Middle frontal gyrus (tissue), 1 donor: ENCODE measurements at regions not wholly inside any gene's neighbourhood (a gene's known extent, or its start where the extent isn't known, plus 50 kb on each side); places are given as distances from the start of the nearest gene placed in this dataset.

ENCODE experiments used
- DNase-seq: peaks from one replicate; pipeline ENCODE4 v3.0.0-alpha.2; 2015; ENCODE audit warnings: low spot score; ENCODE audit errors: extremely low spot score

DNA sequence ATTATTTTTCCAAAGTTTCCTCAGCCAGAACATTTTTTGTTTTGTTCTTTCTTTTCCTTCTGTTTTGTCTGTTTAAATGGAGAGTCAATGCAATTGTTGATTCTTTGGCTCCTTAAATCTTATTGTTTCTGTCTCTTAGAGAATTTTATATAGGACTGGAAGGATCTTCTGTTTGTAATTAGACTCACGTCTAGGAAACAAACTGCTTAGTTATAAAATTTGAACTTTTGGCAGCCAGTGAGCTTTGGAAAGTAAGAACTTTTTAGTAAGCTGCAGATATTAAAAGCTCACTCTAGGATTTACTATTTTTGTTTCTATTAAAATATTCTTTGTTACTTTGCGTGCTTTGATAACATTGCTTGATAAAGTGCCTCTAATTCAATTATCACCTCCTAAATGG is 109.8 kb upstream of the HNRNPU start:
- no peak for DNase-seq

GRCh38 chr1:244971552-244972216 is 107.3 kb upstream of the HNRNPU start:
- DNase-seq, result no peak

DNA sequence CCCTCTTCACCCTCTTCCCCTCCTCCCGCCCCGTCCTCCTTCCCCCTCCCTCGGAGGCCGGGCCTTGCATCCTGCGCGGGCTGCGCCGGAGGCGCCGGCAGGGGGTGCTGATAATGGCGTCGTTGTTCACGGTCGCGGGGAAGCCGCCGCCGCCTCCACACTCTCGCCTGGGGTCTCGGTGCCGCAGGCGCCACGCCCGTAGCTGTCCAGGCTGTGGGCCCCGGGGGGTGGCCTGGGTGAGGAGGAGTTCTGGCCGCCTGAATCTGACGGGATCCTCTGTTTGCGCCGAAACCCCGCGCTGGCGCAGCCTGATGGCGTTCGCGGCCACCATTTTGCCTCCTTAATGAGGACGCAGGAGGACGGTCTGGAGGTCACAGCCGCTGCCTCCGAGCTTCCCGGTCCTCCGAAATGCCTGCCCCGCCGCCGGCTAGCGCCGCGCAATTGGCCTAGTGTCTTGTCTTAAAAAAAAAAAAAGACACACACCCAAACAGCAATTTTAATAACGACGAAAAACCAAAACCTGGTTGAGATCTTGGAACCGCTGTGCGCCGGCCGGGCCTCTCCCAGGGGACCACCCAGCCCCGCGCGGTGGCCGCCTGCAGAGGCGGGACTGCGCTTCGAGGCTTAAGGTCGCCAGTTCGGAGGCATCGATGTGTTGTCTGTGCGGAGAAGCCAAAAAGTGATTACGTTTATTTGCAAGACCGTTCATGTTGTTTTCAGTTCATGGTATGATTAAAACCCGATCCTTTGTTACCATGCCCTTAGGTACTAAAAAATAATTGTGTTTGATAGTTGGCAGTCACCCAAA is 106.6 kb upstream of the HNRNPU start:
- DNase-seq, result peak; percentile 90

GRCh38 chr1:244970236-244970743 is 105.9 kb upstream of the HNRNPU start:
- DNase-seq, result no peak

DNA sequence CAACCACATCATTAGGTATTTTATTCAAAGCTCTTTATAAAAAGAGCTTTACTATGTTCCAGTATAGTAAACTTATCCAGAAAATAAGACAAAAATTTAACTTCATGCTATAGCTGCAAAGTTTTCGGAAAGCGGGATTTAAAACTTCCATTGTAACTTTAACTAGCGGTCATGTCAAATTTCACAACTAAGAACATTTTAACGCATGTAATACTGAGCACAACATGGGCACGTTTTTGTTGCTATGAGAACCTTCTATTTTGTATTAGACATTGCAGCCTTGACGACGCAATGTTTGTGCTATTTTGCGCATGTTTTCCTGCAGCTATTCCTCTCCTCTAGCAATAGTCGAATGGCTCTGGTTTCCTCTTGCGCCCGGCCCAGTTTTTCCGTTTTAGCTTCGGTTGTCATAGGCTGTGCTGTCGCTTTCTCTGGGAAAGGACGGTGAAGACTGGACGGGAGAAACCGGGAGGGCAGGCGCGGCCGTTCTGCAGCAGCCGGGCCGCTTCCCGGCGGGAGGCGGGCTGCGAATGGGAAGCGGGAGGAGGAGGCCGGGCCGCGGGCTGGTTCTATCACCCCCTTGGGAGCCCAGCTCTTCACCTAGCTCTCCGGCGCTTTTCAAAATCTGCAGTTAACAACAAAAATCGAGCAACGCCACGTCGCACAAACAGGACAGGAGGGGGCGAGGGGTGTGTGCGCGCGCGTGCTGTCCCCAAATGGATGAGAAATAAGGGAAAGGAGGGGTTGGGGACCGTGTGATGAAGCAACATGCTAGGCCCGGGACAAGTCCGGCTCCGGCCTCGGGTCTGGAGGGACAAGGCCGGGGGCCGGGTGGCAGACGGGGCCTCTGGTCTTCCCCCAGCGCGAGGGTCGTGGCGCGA is 105.3 kb upstream of the HNRNPU start:
- DNase-seq, result peak; percentile 45

- no peak for DNase-seq
These were observed 104.5 kb upstream of the HNRNPU start for GRCh38 chr1:244968881-244969280.

DNA sequence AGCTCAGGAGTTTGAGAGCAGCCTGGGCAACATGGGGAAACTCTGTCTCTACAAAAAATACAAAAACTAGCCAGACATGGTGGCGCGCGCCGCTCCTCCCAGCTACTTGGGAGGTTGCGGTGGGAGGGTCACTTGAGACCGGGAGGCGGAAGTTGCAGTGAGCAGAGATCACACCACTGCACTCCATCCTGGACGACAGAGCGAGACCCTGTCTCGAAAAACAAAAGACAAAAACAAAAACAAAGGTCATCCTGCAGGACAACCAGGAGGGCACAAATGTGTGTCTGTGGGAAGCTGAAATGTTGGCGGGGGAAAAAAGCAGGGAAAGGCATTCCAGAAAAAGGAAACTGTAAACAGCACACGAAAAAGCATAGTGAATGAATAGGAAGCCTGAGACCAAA is 104.1 kb upstream of the HNRNPU start:
- DNase-seq, result no peak

DNA sequence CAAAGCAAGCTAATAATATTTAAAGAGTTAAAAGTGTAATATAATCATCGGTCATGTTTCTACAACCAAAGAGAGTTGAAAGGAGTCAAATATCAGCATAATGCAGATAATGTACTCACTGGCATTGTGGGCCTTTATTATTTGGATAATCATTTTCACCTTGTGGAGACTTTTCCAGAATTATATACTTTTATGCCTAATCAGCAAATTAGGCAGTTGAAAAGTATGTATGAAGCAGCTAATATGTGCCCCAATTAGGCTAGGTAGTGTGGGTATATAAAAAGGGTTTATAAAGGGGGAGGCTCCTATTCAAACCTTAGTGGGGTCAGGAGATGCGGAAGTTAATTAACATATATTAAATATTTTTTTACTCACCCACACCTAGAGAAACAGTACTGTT is 102.8 kb upstream of the HNRNPU start:
- no peak for DNase-seq

- DNase-seq, result no peak
These were observed 101.1 kb upstream of the HNRNPU start for GRCh38 chr1:244965185-244966030.

DNA sequence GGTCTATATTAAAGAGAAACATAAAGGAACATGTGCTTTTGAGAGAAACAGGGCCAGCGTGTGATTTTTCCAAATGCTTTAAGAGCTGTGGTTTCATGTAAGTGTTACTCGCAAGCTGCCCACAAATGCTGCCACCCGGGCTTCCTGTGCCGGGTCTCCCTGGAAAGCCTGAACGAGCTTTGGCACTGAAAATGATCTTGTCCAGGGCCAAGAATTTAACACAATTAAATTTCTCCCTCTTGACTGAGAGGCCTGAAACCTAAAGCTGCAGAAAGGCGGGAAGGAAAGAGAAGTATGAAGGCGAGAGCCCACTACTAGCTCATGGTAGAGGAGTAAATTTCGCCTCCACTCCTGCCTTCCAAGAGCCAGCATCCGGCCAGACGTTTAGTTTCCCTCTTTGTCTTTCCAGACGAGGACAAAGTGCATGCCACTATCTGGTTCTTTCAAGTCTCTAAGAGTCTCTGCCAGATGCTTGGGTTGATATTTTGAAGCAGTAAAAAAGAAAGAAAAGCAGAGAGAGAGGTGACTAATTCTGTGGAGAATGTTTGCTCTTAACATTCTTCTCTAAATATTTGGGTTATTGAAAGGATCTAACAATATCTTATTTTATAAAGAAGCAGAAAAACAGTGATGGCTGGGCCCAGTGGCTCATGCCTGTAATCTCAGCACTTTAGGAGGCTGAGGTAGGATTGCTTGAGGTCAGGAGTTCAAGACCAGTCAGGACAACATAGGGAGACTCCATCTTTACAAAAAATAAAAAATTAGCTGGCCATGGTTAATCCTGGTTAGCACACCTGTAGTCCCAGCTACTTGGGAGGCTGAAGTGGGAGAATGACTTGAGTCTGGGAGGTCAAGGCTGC is 100.0 kb upstream of the HNRNPU start:
- no peak for DNase-seq

DNA sequence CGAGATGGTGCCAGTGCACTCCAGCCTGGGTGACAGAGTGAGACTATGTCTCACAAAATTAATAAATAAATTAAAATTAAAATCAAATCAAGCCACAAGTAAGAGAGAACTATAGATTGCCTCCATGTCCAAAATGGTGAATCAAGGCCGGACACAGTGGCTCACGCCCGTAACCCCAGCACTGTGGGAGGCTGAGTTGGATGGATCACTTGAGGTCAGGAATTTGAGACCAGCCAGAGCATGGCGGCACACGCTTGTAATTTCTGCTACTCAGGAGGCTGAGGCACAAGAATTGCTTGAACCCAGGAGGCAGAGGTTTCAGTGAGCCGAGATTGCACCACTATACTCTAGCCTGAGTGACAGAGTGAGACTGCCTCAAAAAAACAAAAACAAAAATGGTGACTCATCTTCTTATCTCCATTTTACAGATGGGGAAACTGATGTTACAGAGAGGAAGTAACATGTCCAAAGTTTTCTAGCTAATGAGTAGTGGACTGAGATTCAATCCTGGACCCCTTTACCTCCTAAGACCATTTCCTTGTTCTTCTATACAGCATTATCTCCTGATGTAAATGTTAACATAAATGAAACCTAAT is 99.0 kb upstream of the HNRNPU start:
- no peak for DNase-seq

DNA sequence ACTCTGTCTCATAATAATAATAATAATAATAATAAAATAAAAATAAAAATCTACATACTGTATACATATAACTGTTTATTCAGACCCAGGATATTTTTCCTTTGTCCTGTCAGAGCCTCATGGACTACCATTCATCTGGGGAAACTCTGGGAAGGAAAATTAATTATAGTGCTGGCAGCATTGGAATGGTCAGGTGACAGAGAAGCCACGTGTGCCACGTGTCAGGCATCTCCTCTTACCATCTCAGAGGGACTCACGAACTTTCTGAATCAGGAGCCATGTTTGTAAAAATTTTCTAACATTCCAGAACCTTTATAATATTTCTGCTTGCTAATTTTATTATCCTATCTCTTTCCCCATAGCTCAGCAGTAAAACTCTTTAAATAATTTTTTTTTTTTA is 97.8 kb upstream of the HNRNPU start:
- DNase-seq, result no peak

- no peak for DNase-seq
These were observed 96.6 kb upstream of the HNRNPU start for GRCh38 chr1:244960904-244961303.

GRCh38 chr1:244958593-244958992 is 94.2 kb upstream of the HNRNPU start:
- DNase-seq, result no peak

GRCh38 chr1:244957525-244957924 is 93.2 kb upstream of the HNRNPU start:
- no peak for DNase-seq

DNA sequence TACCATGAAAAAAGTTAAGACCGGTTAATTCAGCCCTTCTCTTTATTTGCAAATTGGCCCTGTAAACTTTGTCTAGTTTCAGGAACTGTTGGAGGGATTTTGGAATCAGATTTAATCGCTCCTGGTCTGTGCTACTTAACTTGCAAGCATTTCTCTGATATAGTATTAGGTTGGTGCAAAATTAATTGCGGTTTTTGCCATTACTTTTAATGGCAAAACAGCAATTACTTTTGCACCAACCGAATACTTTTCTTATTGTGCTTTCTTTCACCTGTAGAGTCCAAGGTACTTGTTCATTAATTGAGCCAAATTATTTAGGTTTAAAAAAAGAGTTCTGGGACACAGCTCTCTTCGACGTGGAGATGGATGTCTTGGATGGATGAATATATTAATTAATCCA is 92.8 kb upstream of the HNRNPU start:
- no peak for DNase-seq

DNA sequence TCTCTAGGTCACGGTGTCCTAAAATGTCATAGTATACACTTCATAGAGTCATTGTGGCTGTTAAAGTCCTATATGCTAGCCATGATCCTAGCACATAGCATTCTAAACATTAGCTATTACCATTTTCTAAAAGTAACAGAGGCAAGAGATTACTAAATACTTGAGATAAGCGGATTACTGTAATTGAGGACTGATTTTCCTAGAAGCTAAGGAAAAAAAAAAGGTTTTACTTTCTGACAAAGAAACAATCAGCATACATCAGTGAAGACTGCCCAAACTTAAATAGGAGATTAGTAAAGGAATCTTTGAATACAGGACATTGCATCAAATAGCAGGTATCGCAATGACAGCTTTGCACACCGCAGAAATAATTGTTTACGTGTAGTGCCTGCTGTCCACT is 91.3 kb upstream of the HNRNPU start:
- DNase-seq, result no peak

GRCh38 chr1:244954359-244954758 is 90.0 kb upstream of the HNRNPU start:
- DNase-seq, result no peak

GRCh38 chr1:244953901-244954300 is 89.6 kb upstream of the HNRNPU start:
- DNase-seq, result no peak

DNA sequence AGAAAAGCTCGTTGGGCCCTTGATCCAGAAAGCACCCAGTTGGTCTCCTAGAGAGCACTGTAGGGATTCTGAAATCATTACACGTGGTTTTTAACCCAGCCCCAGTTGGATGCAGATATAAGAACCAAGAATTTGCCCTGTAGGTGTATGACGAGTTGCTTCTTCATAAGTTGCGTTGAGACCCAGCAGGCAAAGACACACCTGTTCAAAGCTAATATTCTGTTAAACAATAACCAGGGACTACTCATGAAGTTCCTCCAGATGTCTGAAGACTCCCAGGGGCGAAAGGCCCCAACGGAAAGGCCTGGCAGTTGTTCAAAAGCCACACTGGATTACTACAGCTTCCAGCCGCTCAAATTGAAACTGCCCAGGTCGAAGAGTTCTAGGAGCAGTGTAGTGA is 88.6 kb upstream of the HNRNPU start:
- no peak for DNase-seq
